DOHH2 (cell line): ENCODE measurements at regions not wholly inside any gene's neighbourhood (a gene's known extent, or its start where the extent isn't known, plus 50 kb on each side); places are given as distances from the start of the nearest gene placed in this dataset.

Experiments
- H3F3A ChIP-seq: fragments of 200-600 bp; sonication (generic), shearing (Covaris generic); 2 replicates; pipeline ENCODE4 v1.6.0; 2016; ENCODE audit warnings: antibody characterized with exemption, mild to moderate bottlenecking; ENCODE audit not compliant: control insufficient read depth, insufficient read depth
- H3K27ac ChIP-seq: fragments of 200-600 bp; sonication (generic); 2 replicates; pipeline ENCODE4 v1.5.1; 2014; ENCODE audit warnings: low read depth, mild to moderate bottlenecking, low read length, moderate library complexity
- H3K27me3 ChIP-seq: fragments of 200-600 bp; sonication (generic); 2 replicates; pipeline ENCODE4 v1.6.1; 2014; ENCODE audit warnings: mild to moderate bottlenecking, low read length, mixed read lengths; ENCODE audit not compliant: control insufficient read depth
- H3K36me3 ChIP-seq: fragments of 200-600 bp; sonication (generic); 2 replicates; pipeline ENCODE4 v1.6.1; 2014; ENCODE audit warnings: mild to moderate bottlenecking, low read length, moderate library complexity, mixed read lengths; ENCODE audit not compliant: control insufficient read depth
- H3K4me1 ChIP-seq: fragments of 200-600 bp; sonication (generic); 2 replicates; pipeline ENCODE4 v1.6.1; 2014; ENCODE audit warnings: mild to moderate bottlenecking, low read length, mixed read lengths; ENCODE audit not compliant: control insufficient read depth
- H3K4me2 ChIP-seq: fragments of 200-600 bp; sonication (generic); 2 replicates; pipeline ENCODE4 v1.6.0; 2014; ENCODE audit warnings: mild to moderate bottlenecking, low read length, moderate library complexity
- H3K4me3 ChIP-seq: fragments of 200-600 bp; sonication (generic); 2 replicates; pipeline ENCODE4 v1.5.1; 2014; ENCODE audit warnings: mild to moderate bottlenecking, low read length, mixed read lengths
- H3K79me2 ChIP-seq: fragments of 200-600 bp; sonication (generic); 2 replicates; pipeline ENCODE4 v1.6.1; 2014; ENCODE audit warnings: mild to moderate bottlenecking, low read length, mixed read lengths; ENCODE audit not compliant: control insufficient read depth
- H3K9me2 ChIP-seq: fragments of 200-600 bp; sonication (generic); replicated peaks from 2 replicates; pipeline ENCODE4 v1.6.1; 2014; ENCODE audit warnings: mild to moderate bottlenecking, low read length, mixed read lengths; ENCODE audit not compliant: control insufficient read depth
- H3K9me3 ChIP-seq: fragments of 200-600 bp; sonication (generic); 2 replicates; pipeline ENCODE4 v1.6.1; 2014; ENCODE audit warnings: antibody characterized with exemption, low read length, mixed read lengths; ENCODE audit not compliant: control insufficient read depth, insufficient read depth
- H4K20me1 ChIP-seq: fragments of 200-600 bp; sonication (generic); 2 replicates; pipeline ENCODE4 v1.6.0; 2014; ENCODE audit warnings: low read depth, mild to moderate bottlenecking, antibody characterized with exemption, low read length, moderate library complexity; ENCODE audit not compliant: control insufficient read depth, insufficient read depth
- EZH2phosphoT487 ChIP-seq: fragments of 200-600 bp; sonication (generic); IDR thresholded peaks from 2 replicates; pipeline ENCODE4 v1.6.1; 2017; ENCODE audit warnings: borderline replicate concordance, mild to moderate bottlenecking, antibody characterized with exemption, low read length, moderate library complexity, mixed read lengths
- TF ChIP-seq, protein P1 (sequence below): fragments of 200-600 bp; sonication (generic); IDR thresholded peaks from one replicate; pipeline ENCODE4 v1.5.1; 2014; ENCODE audit warnings: antibody characterized with exemption, mild to moderate bottlenecking, low read depth, low read length; ENCODE audit not compliant: poor library complexity, severe bottlenecking

DNA sequence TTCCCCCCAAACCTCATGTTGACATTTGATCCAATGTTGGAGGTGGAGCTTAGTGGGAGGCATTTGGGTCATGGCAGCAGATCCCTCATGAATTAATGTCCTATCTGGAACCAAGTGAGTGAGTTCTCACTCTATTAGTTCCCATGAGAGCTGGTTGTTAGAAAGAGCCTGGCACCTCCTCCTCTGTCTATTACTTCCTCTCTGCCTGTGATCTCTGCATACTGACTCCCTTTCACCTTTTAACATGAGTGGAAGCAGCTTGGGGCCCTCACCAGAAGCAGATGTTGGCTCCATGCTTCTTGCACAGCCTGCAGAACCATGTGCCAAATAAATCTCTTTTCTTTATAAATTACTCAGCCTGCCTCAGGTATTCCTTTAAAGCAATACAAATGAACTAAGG, 127.3 kb upstream of the RALGAPA2 start:
- H3K4me1 ChIP-seq, result no peaks in the 10 kb centered on the region
- TF ChIP-seq EZH2phosphoT487, result no peak
- TF ChIP-seq, protein P1, sequence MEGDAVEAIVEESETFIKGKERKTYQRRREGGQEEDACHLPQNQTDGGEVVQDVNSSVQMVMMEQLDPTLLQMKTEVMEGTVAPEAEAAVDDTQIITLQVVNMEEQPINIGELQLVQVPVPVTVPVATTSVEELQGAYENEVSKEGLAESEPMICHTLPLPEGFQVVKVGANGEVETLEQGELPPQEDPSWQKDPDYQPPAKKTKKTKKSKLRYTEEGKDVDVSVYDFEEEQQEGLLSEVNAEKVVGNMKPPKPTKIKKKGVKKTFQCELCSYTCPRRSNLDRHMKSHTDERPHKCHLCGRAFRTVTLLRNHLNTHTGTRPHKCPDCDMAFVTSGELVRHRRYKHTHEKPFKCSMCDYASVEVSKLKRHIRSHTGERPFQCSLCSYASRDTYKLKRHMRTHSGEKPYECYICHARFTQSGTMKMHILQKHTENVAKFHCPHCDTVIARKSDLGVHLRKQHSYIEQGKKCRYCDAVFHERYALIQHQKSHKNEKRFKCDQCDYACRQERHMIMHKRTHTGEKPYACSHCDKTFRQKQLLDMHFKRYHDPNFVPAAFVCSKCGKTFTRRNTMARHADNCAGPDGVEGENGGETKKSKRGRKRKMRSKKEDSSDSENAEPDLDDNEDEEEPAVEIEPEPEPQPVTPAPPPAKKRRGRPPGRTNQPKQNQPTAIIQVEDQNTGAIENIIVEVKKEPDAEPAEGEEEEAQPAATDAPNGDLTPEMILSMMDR, result no peak
- H3K27me3 ChIP-seq, result no peaks in the 10 kb centered on the region
- no peaks in the 10 kb centered on the region for H3K36me3 ChIP-seq
- H3K4me3 ChIP-seq, result no peak overlapping the region
- no peaks in the 10 kb centered on the region for H3K9me2 ChIP-seq
- H3K79me2 ChIP-seq, result no peaks in the 10 kb centered on the region
- no peaks in the 10 kb centered on the region for H3F3A ChIP-seq
- no peaks in the 10 kb centered on the region for H3K9me3 ChIP-seq
- no peaks in the 10 kb centered on the region for H4K20me1 ChIP-seq
- H3K4me2 ChIP-seq, result no peak overlapping the region
- H3K27ac ChIP-seq, result no peak overlapping the region

DNA sequence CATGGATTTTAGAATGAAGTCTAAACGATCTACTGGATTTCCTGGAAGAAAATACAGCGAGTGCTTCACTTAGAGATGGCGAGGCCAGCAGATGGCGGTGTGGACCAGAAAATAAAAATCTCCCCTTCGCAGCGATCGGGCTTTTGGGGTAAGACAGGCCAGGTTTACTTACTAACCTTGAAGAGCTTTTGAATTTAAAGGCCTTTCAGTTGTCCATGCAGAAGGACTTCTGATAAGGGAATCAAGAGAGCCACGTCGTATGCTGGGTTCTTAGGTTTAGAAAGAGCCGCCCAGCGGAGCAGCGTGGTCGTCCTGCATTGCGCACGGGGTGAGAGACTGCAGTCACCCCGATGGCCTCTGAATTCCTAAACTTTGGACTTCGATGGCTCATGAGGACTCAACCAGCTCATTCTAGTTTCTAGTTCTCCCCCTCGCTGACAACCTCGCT, 125.2 kb upstream of the RALGAPA2 start:
- Histone ChIP-seq H4K20me1 (no peaks in the 10 kb centered on the region), H3K4me1 (no peaks in the 10 kb centered on the region), H3K36me3 (no peaks in the 10 kb centered on the region), H3K9me2 (no peaks in the 10 kb centered on the region), H3K4me2 (no peak overlapping the region), H3K79me2 (no peaks in the 10 kb centered on the region), H3K27ac (no peak overlapping the region), H3K27me3 (no peaks in the 10 kb centered on the region), H3K4me3 (no peak overlapping the region), H3K9me3 (no peaks in the 10 kb centered on the region), H3F3A (no peaks in the 10 kb centered on the region)
- no peak for TF ChIP-seq EZH2phosphoT487
- TF ChIP-seq, protein P1, result peak; percentile 57

DNA sequence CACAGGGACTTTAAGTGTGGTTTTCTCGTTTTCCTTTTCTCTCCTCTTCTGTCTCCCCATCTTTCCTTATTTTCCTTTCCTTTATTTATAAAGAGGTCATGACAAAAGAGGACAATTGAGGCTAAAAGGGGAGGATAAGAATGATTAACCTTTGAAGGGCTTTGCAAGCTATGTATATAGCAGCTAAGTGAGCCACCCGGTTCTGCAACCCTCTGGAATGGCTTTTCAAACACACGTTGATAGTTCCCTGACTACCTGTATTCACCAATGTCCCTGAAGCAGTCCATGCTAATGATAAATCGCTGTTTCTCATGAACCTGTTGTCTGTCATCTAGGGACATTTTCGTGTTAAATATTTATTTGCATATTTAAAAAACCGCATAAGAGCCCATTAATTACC, 124.4 kb upstream of the RALGAPA2 start:
- TF ChIP-seq EZH2phosphoT487, result no peak
- TF ChIP-seq, protein P1, result no peak
- H3K27ac ChIP-seq, result no peak overlapping the region
- H3K4me2 ChIP-seq, result no peak overlapping the region
- no peaks in the 10 kb centered on the region for H3K36me3 ChIP-seq
- no peaks in the 10 kb centered on the region for H3K27me3 ChIP-seq
- H4K20me1 ChIP-seq, result no peaks in the 10 kb centered on the region
- H3K4me1 ChIP-seq, result no peaks in the 10 kb centered on the region
- no peak overlapping the region for H3K4me3 ChIP-seq
- H3F3A ChIP-seq, result no peaks in the 10 kb centered on the region
- no peaks in the 10 kb centered on the region for H3K79me2 ChIP-seq
- no peaks in the 10 kb centered on the region for H3K9me3 ChIP-seq
- H3K9me2 ChIP-seq, result no peaks in the 10 kb centered on the region

DNA sequence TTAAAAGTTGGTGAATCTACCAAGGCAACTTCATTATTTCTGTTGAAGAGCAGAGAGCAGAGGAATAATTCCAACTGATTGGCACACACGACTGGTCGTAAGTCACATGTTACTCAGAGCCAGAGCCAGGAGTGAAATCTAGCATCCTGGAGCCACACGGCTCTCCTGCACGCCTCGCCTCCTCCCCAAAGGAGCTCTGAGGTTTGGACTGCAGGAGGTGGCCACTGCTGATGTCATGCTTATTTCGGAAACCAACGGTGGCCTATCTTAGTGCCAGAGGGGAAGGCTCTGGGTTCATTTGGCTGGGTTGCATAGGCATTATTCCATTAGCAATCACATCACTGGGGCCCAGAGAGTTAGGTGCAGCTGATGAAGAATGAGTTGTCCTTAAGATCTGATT, 123.5 kb upstream of the RALGAPA2 start:
- H4K20me1 ChIP-seq, result no peaks in the 10 kb centered on the region
- H3K4me2 ChIP-seq, result no peak overlapping the region
- no peaks in the 10 kb centered on the region for H3K4me1 ChIP-seq
- H3K27ac ChIP-seq, result no peak overlapping the region
- no peaks in the 10 kb centered on the region for H3K36me3 ChIP-seq
- H3K4me3 ChIP-seq, result no peak overlapping the region
- H3K27me3 ChIP-seq, result no peaks in the 10 kb centered on the region
- H3K9me2 ChIP-seq, result no peaks in the 10 kb centered on the region
- no peaks in the 10 kb centered on the region for H3K9me3 ChIP-seq
- no peaks in the 10 kb centered on the region for H3K79me2 ChIP-seq
- no peak for TF ChIP-seq EZH2phosphoT487
- TF ChIP-seq, protein P1, result no peak
- H3F3A ChIP-seq, result no peaks in the 10 kb centered on the region
